ENCODE measurements at regions not wholly inside any gene's neighbourhood (a gene's known extent, or its start where the extent isn't known, plus 50 kb on each side); places are given as distances from the start of the nearest gene placed in this dataset.

- H3K9me3 ChIP-seq: no peaks in the 10 kb centered on the region
- H3K27ac ChIP-seq: no peak overlapping the region
- no peak overlapping the region for H3K4me3 ChIP-seq
- intact Hi-C loops (cut with DNase I; ENCODE audit: low total_unique reads): no loop called here
- DNase-seq: no peak
- no peaks in the 10 kb centered on the region for H3K27me3 ChIP-seq
- no peaks in the 10 kb centered on the region for H3K36me3 ChIP-seq
- H3K4me1 ChIP-seq: no peaks in the 10 kb centered on the region
- in situ Hi-C loops (cut with MboI; ENCODE audit: low pct_ligation_motif_present in 1 of 4, low pct_unique_long_range_greater_than_20kb in 1 of 4, low sequenced_read_pairs in 3 of 4): no loop called here
- 67 to 80% methylated on average over 1 of the region's 1 CpG for WGBS, 2 donors (ENCODE audit: low coverage in 1 of 2)
- no peak for TF ChIP-seq EP300 (IDR thresholded peaks at IDR 0.05; ENCODE audit: low read depth)
- no peak for TF ChIP-seq POLR2A (IDR thresholded peaks at IDR 0.05)
- TF ChIP-seq, protein P1, sequence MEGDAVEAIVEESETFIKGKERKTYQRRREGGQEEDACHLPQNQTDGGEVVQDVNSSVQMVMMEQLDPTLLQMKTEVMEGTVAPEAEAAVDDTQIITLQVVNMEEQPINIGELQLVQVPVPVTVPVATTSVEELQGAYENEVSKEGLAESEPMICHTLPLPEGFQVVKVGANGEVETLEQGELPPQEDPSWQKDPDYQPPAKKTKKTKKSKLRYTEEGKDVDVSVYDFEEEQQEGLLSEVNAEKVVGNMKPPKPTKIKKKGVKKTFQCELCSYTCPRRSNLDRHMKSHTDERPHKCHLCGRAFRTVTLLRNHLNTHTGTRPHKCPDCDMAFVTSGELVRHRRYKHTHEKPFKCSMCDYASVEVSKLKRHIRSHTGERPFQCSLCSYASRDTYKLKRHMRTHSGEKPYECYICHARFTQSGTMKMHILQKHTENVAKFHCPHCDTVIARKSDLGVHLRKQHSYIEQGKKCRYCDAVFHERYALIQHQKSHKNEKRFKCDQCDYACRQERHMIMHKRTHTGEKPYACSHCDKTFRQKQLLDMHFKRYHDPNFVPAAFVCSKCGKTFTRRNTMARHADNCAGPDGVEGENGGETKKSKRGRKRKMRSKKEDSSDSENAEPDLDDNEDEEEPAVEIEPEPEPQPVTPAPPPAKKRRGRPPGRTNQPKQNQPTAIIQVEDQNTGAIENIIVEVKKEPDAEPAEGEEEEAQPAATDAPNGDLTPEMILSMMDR (IDR thresholded peaks at IDR 0.05): no peak
- no peak for TF ChIP-seq POLR2AphosphoS5 (IDR thresholded peaks at IDR 0.05)
Measured at GRCh38 chr7:96471606-96472005, 149.7 kb upstream of the SLC25A13 start.

- TF ChIP-seq EP300 (IDR thresholded peaks at IDR 0.05; ENCODE audit: low read depth): no peak
- TF ChIP-seq POLR2A (IDR thresholded peaks at IDR 0.05): no peak
- TF ChIP-seq, protein P1 (IDR thresholded peaks at IDR 0.05): no peak
- TF ChIP-seq POLR2AphosphoS5 (IDR thresholded peaks at IDR 0.05): no peak
- no peaks in the 10 kb centered on the region for H3K9me3 ChIP-seq
- DNase-seq: no peak
- no peaks in the 10 kb centered on the region for H3K4me1 ChIP-seq
- in situ Hi-C loops (cut with MboI; ENCODE audit: low pct_ligation_motif_present in 1 of 4, low pct_unique_long_range_greater_than_20kb in 1 of 4, low sequenced_read_pairs in 3 of 4) (no loop called here), intact Hi-C loops (cut with DNase I; ENCODE audit: low total_unique reads) (no loop called here)
- no peak overlapping the region for H3K4me3 ChIP-seq
- H3K27me3 ChIP-seq: no peaks in the 10 kb centered on the region
- no peaks in the 10 kb centered on the region for H3K36me3 ChIP-seq
- no peak overlapping the region for H3K27ac ChIP-seq
- 65% methylated on average over 2 of the region's 2 CpGs for WGBS, 2 donors (ENCODE audit: low coverage in 1 of 2)
Measured at GRCh38 chr7:96452146-96452545, 130.2 kb upstream of the SLC25A13 start.

GRCh38 chr7:96449094-96449493, 127.2 kb upstream of the SLC25A13 start:
- intact Hi-C loops (cut with DNase I; ENCODE audit: low total_unique reads) (no loop called here), in situ Hi-C loops (cut with MboI; ENCODE audit: low pct_ligation_motif_present in 1 of 4, low pct_unique_long_range_greater_than_20kb in 1 of 4, low sequenced_read_pairs in 3 of 4) (loop anchor here in 1 of 4 donors (25.0 kb wide), 1 partner anchor 112 kb away; no protein-coding TSS in a partner anchor)
- no peak overlapping the region for H3K4me3 ChIP-seq
- no peak for TF ChIP-seq POLR2AphosphoS5 (IDR thresholded peaks at IDR 0.05)
- TF ChIP-seq, protein P1 (IDR thresholded peaks at IDR 0.05): no peak
- no peak for TF ChIP-seq POLR2A (IDR thresholded peaks at IDR 0.05)
- TF ChIP-seq EP300 (IDR thresholded peaks at IDR 0.05; ENCODE audit: low read depth): no peak
- WGBS, 2 donors (ENCODE audit: low coverage in 1 of 2): 76 to 83% methylated on average over 4 of the region's 4 CpGs
- no peaks in the 10 kb centered on the region for H3K9me3 ChIP-seq
- H3K36me3 ChIP-seq: no peaks in the 10 kb centered on the region
- H3K4me1 ChIP-seq: no peaks in the 10 kb centered on the region
- H3K27ac ChIP-seq: no peak overlapping the region
- no peaks in the 10 kb centered on the region for H3K27me3 ChIP-seq
- no peak for DNase-seq

GRCh38 chr7:96447109-96447645, 125.3 kb upstream of the SLC25A13 start:
- TF ChIP-seq EP300 (IDR thresholded peaks at IDR 0.05; ENCODE audit: low read depth): no peak
- TF ChIP-seq, protein P1 (IDR thresholded peaks at IDR 0.05): no peak
- no peak for TF ChIP-seq POLR2A (IDR thresholded peaks at IDR 0.05)
- no peak for TF ChIP-seq POLR2AphosphoS5 (IDR thresholded peaks at IDR 0.05)
- in situ Hi-C loops (cut with MboI; ENCODE audit: low pct_ligation_motif_present in 1 of 4, low pct_unique_long_range_greater_than_20kb in 1 of 4, low sequenced_read_pairs in 3 of 4): loop anchor here in 1 of 4 donors (25.0 kb wide), 1 partner anchor 110 kb away; no protein-coding TSS in a partner anchor
- Histone ChIP-seq H3K27ac (no peak overlapping the region), H3K4me3 (no peak overlapping the region), H3K27me3 (no peaks in the 10 kb centered on the region), H3K4me1 (no peaks in the 10 kb centered on the region), H3K36me3 (no peaks in the 10 kb centered on the region), H3K9me3 (no peaks in the 10 kb centered on the region)
- WGBS, 2 donors (ENCODE audit: low coverage in 1 of 2): 48% methylated on average over 5 of the region's 5 CpGs
- intact Hi-C loops (cut with DNase I; ENCODE audit: low total_unique reads): no loop called here
- no peak for DNase-seq

Measured in transverse colon (tissue), 4 donors.